Parathyroid adenoma (tissue), 2 donors: ENCODE measurements at regions not wholly inside any gene's neighbourhood (a gene's known extent, or its start where the extent isn't known, plus 50 kb on each side); places are given as distances from the start of the nearest gene placed in this dataset.

Source experiments
- H2AFZ ChIP-seq: fragments of 300-600 bp; sonication (generic); one replicate; pipeline ENCODE4 v1.7.0; 2017; ENCODE audit warnings: antibody characterized with exemption, mild to moderate bottlenecking
- H3K27ac ChIP-seq: fragments of 300-600 bp; sonication (generic); one replicate; pipeline ENCODE4 v1.7.0; 2017
- H3K27me3 ChIP-seq: fragments of 300-600 bp; sonication (generic); one replicate; pipeline ENCODE4 v1.7.0; 2017; ENCODE audit warnings: low read length; ENCODE audit not compliant: control insufficient read depth, insufficient read depth
- H3K36me3 ChIP-seq: fragments of 300-600 bp; sonication (generic); one replicate; pipeline ENCODE4 v1.7.0; 2017; ENCODE audit warnings: low read length; ENCODE audit not compliant: control insufficient read depth, insufficient read depth
- H3K4me1 ChIP-seq: fragments of 300-600 bp; sonication (generic); one replicate; pipeline ENCODE4 v1.7.0; 2017; ENCODE audit warnings: control low read depth
- H3K4me2 ChIP-seq: fragments of 300-600 bp; sonication (generic); one replicate; pipeline ENCODE4 v1.7.0; 2017; ENCODE audit warnings: low read length
- H3K4me3 ChIP-seq: fragments of 300-600 bp; sonication (generic); one replicate; pipeline ENCODE4 v1.7.0; 2017; ENCODE audit warnings: low read depth, low read length
- H3K79me2 ChIP-seq: fragments of 300-600 bp; sonication (generic); one replicate; pipeline ENCODE4 v1.7.0; 2017; ENCODE audit warnings: control low read depth
- H3K9ac ChIP-seq: fragments of 300-600 bp; sonication (generic); one replicate; pipeline ENCODE4 v1.7.0; 2017; ENCODE audit warnings: mild to moderate bottlenecking
- H3K9me3 ChIP-seq: fragments of 300-600 bp; sonication (generic); one replicate; pipeline ENCODE4 v1.7.0; 2017; ENCODE audit warnings: low read length; ENCODE audit not compliant: control insufficient read depth
- TF ChIP-seq, protein P1 (sequence below): fragments of 300-600 bp; sonication (generic); IDR thresholded peaks from one replicate; pipeline ENCODE4 v1.7.0; 2017; ENCODE audit warnings: antibody characterized with exemption, mild to moderate bottlenecking
- donor health status: primary hyperparathyroidism.

GRCh38 chr12:13777374-13777773 is 204.0 kb downstream of the GRIN2B start:
- H3K79me2 ChIP-seq: no peaks in the 10 kb centered on the region
- no peaks in the 10 kb centered on the region for H3K36me3 ChIP-seq
- H3K4me2 ChIP-seq: no peak overlapping the region
- no peak overlapping the region for H3K9ac ChIP-seq
- no peak overlapping the region for H2AFZ ChIP-seq
- H3K27me3 ChIP-seq: no peaks in the 10 kb centered on the region
- TF ChIP-seq, protein P1, sequence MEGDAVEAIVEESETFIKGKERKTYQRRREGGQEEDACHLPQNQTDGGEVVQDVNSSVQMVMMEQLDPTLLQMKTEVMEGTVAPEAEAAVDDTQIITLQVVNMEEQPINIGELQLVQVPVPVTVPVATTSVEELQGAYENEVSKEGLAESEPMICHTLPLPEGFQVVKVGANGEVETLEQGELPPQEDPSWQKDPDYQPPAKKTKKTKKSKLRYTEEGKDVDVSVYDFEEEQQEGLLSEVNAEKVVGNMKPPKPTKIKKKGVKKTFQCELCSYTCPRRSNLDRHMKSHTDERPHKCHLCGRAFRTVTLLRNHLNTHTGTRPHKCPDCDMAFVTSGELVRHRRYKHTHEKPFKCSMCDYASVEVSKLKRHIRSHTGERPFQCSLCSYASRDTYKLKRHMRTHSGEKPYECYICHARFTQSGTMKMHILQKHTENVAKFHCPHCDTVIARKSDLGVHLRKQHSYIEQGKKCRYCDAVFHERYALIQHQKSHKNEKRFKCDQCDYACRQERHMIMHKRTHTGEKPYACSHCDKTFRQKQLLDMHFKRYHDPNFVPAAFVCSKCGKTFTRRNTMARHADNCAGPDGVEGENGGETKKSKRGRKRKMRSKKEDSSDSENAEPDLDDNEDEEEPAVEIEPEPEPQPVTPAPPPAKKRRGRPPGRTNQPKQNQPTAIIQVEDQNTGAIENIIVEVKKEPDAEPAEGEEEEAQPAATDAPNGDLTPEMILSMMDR: no peak
- no peak overlapping the region for H3K27ac ChIP-seq
- H3K4me3 ChIP-seq: no peak overlapping the region
- no peaks in the 10 kb centered on the region for H3K9me3 ChIP-seq
- no peaks in the 10 kb centered on the region for H3K4me1 ChIP-seq

DNA sequence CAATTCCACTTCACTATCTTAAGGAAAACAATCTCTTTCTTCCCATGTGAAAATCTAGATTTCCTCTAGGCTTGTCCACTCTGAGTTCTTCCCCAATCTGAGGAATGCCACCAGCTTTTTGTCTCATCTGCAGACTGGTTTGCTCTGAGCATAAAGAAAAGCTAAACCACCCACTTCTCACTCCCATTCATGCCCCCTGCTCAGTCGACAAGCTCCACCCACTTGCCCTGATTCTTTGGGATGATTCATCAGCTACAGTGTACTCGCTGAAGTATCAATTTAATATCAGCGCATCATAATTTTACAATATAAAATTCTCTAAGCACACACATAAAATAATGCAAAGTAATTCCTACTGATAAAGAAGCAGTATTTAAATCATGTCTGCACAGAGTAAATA is 209.1 kb downstream of the GRIN2B start:
- TF ChIP-seq, protein P1: no peak
- H3K4me2 ChIP-seq: no peak overlapping the region
- no peaks in the 10 kb centered on the region for H3K4me1 ChIP-seq
- H3K9me3 ChIP-seq: no peaks in the 10 kb centered on the region
- no peak overlapping the region for H3K4me3 ChIP-seq
- H2AFZ ChIP-seq: no peak overlapping the region
- no peak overlapping the region for H3K9ac ChIP-seq
- no peaks in the 10 kb centered on the region for H3K27me3 ChIP-seq
- no peaks in the 10 kb centered on the region for H3K36me3 ChIP-seq
- H3K79me2 ChIP-seq: no peaks in the 10 kb centered on the region
- no peak overlapping the region for H3K27ac ChIP-seq

- Histone ChIP-seq H3K9me3 (no peaks in the 10 kb centered on the region), H3K4me3 (no peak overlapping the region), H3K79me2 (no peaks in the 10 kb centered on the region), H2AFZ (no peak overlapping the region), H3K4me2 (no peak overlapping the region), H3K27me3 (no peaks in the 10 kb centered on the region), H3K27ac (no peak overlapping the region), H3K9ac (no peak overlapping the region), H3K4me1 (no peaks in the 10 kb centered on the region), H3K36me3 (no peaks in the 10 kb centered on the region)
- TF ChIP-seq, protein P1: no peak
Observed at GRCh38 chr12:13770576-13770975, 210.8 kb downstream of the GRIN2B start.

DNA sequence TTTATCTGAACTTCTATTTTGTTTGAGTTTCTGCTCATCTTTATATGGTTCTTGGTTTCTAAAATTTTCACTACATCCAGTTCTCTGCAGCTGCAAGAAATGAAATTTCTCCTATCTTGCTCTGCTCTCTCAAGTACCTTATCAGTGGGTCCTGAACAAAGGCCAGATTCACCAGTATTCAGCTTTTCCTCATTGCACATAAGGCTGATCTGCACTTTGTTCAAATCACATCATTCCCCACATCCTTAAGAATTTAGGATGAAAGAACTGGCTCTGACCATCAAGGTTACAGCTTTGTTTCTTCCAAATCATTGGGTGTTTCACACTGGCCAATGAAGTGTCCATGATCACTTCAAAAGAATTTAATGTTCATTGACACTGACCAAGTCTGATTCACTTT is 211.4 kb downstream of the GRIN2B start:
- TF ChIP-seq, protein P1: no peak
- H3K36me3 ChIP-seq: no peaks in the 10 kb centered on the region

GRCh38 chr12:13769273-13769672 is 212.1 kb downstream of the GRIN2B start:
- TF ChIP-seq, protein P1: no peak
- Histone ChIP-seq H2AFZ (no peak overlapping the region), H3K27ac (no peak overlapping the region), H3K36me3 (no peaks in the 10 kb centered on the region), H3K9ac (no peak overlapping the region), H3K4me3 (no peak overlapping the region), H3K9me3 (no peaks in the 10 kb centered on the region), H3K27me3 (no peaks in the 10 kb centered on the region), H3K4me2 (no peak overlapping the region), H3K79me2 (no peaks in the 10 kb centered on the region), H3K4me1 (no peaks in the 10 kb centered on the region)

More for the DNA sequence above, 211.4 kb downstream of the GRIN2B start:
- Histone ChIP-seq H3K4me2 (no peak overlapping the region), H3K27me3 (no peaks in the 10 kb centered on the region), H3K9ac (no peak overlapping the region), H3K9me3 (no peaks in the 10 kb centered on the region), H3K79me2 (no peaks in the 10 kb centered on the region), H3K4me3 (no peak overlapping the region), H2AFZ (no peak overlapping the region), H3K4me1 (no peaks in the 10 kb centered on the region), H3K27ac (no peak overlapping the region)
